OCI-LY1 (cell line): ENCODE measurements at regions not wholly inside any gene's neighbourhood (a gene's known extent, or its start where the extent isn't known, plus 50 kb on each side); places are given as distances from the start of the nearest gene placed in this dataset.

Experiments
- H2AFZ ChIP-seq: fragments of 200-600 bp; sonication (generic), shearing (Covaris generic); 2 replicates; pipeline ENCODE4 v1.6.0; 2014; ENCODE audit warnings: antibody characterized with exemption, mild to moderate bottlenecking, low read length
- H3F3A ChIP-seq: fragments of 200-600 bp; sonication (generic), shearing (Covaris generic); 2 replicates; pipeline ENCODE4 v1.6.0; 2014; ENCODE audit warnings: mild to moderate bottlenecking, antibody characterized with exemption, low read length, moderate library complexity; ENCODE audit not compliant: insufficient read depth
- H3K27ac ChIP-seq: fragments of 200-600 bp; sonication (generic); 2 replicates; pipeline ENCODE4 v1.5.1; 2014; ENCODE audit warnings: low read length, mixed run types, mild to moderate bottlenecking, low read depth; ENCODE audit not compliant: poor library complexity, severe bottlenecking
- H3K27me3 ChIP-seq: fragments of 200-600 bp; sonication (generic); 2 replicates; pipeline ENCODE4 v1.6.0; 2014; ENCODE audit warnings: antibody characterized with exemption, mild to moderate bottlenecking, low read length, moderate library complexity; ENCODE audit not compliant: insufficient read depth
- H3K36me3 ChIP-seq: fragments of 200-600 bp; sonication (generic); 2 replicates; pipeline ENCODE4 v1.6.1; 2014; ENCODE audit warnings: mild to moderate bottlenecking, antibody characterized with exemption, low read length, moderate library complexity, mixed read lengths; ENCODE audit not compliant: insufficient read depth
- H3K4me1 ChIP-seq: fragments of 200-600 bp; sonication (generic); 2 replicates; pipeline ENCODE4 v1.5.1; 2014; ENCODE audit warnings: mild to moderate bottlenecking, low read length, moderate library complexity; ENCODE audit not compliant: insufficient read depth, severe bottlenecking
- H3K4me2 ChIP-seq: fragments of 200-600 bp; sonication (generic), shearing (Covaris generic); 2 replicates; pipeline ENCODE4 v1.6.1; 2014; ENCODE audit warnings: low read length
- H3K4me3 ChIP-seq: fragments of 200-600 bp; sonication (generic); 2 replicates; pipeline ENCODE4 v1.5.1; 2014; ENCODE audit warnings: low read length, low read depth, mild to moderate bottlenecking, mixed read lengths; ENCODE audit not compliant: poor library complexity, severe bottlenecking
- H3K79me2 ChIP-seq: fragments of 200-600 bp; shearing (Covaris generic); 2 replicates; pipeline ENCODE4 v1.6.1; 2016; ENCODE audit warnings: mixed run types, low read length, mixed read lengths; ENCODE audit not compliant: insufficient read depth
- H3K9ac ChIP-seq: fragments of 200-600 bp; sonication (generic), shearing (Covaris generic); 2 replicates; pipeline ENCODE4 v1.6.1; 2014; ENCODE audit warnings: mild to moderate bottlenecking, low read length, mixed read lengths
- H3K9me2 ChIP-seq: fragments of 200-600 bp; sonication (generic), shearing (Covaris generic); 2 replicates; pipeline ENCODE4 v1.6.1; 2014; ENCODE audit warnings: low read depth, mild to moderate bottlenecking, low read length, mixed read lengths
- H3K9me3 ChIP-seq: fragments of 200-600 bp; shearing (Covaris generic); 2 replicates; pipeline ENCODE4 v1.6.1; 2014; ENCODE audit warnings: low read length, mixed read lengths
- H4K20me1 ChIP-seq: fragments of 200-600 bp; sonication (generic), shearing (Covaris generic); 2 replicates; pipeline ENCODE4 v1.6.0; 2016; ENCODE audit warnings: mild to moderate bottlenecking, low read length; ENCODE audit not compliant: insufficient read depth
- CTCF ChIP-seq: fragments of 200-600 bp; sonication (generic), shearing (Covaris generic); IDR thresholded peaks from 2 replicates; pipeline ENCODE4 v1.5.1; 2017; ENCODE audit warnings: mild to moderate bottlenecking, antibody characterized with exemption, low read length, moderate library complexity, mixed read lengths
- EZH2 ChIP-seq: fragments of 200-600 bp; sonication (generic), shearing (Covaris generic); IDR thresholded peaks from 2 replicates; pipeline ENCODE4 v1.8.0; 2017; ENCODE audit warnings: borderline replicate concordance, mixed run types, mild to moderate bottlenecking, antibody characterized with exemption, low read length, moderate library complexity, mixed read lengths

DNA sequence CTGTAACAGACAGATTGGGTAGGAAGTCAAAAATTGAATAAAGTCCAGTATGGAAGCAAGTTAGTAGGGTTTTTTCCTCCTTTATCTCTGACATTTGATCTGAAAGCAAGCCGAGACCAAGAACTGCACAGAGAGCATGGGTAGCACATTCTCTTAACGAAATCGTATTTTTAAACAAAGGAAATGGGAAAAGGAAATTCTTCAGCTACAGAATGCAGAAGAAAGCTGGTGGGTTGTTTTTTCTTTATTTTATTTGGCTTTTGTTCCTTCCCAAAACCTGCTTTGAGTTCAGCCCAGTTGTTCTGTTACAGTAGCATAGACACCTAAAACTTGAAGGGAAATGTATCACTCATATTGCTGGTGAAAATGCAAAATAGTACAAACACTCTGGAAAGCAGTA, 397.0 kb downstream of the GBE1 start:
- Histone ChIP-seq H3K36me3 (no peaks in the 10 kb centered on the region), H3K9ac (no peak overlapping the region), H2AFZ (no peak overlapping the region), H4K20me1 (no peaks in the 10 kb centered on the region), H3K9me3 (no peaks in the 10 kb centered on the region), H3K27me3 (no peaks in the 10 kb centered on the region), H3K9me2 (no peaks in the 10 kb centered on the region), H3K79me2 (no peaks in the 10 kb centered on the region), H3F3A (no peaks in the 10 kb centered on the region), H3K4me1 (no peaks in the 10 kb centered on the region), H3K27ac (no peak overlapping the region), H3K4me3 (no peak overlapping the region), H3K4me2 (no peak overlapping the region)
- TF ChIP-seq EZH2: no peak
- TF ChIP-seq CTCF: no peak

DNA sequence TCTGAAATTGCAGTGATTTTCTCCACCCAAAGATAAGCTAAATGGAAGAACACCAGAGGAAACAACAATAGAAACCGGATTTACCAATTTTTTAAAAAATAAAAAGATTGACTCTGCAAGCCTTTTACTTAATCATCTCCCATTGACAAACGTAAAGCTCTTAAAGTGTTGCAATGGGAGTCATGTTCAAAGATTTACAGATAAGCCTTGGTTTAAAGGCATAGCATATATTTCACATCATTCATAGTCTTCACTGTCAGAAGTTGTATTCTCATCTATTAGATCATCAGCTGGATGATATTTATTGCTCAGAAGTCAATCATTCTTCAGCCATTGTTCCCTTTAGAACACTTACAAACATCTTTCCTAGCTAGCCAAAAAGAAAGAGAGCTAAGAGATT, 397.6 kb downstream of the GBE1 start:
- no peaks in the 10 kb centered on the region for H3K9me3 ChIP-seq
- no peak overlapping the region for H2AFZ ChIP-seq
- H3K4me1 ChIP-seq: no peaks in the 10 kb centered on the region
- H3F3A ChIP-seq: no peaks in the 10 kb centered on the region
- no peaks in the 10 kb centered on the region for H3K27me3 ChIP-seq
- H3K4me3 ChIP-seq: no peak overlapping the region
- no peaks in the 10 kb centered on the region for H4K20me1 ChIP-seq
- H3K4me2 ChIP-seq: no peak overlapping the region
- H3K79me2 ChIP-seq: no peaks in the 10 kb centered on the region
- H3K36me3 ChIP-seq: no peaks in the 10 kb centered on the region
- no peak for TF ChIP-seq CTCF
- no peak for TF ChIP-seq EZH2
- H3K9me2 ChIP-seq: no peaks in the 10 kb centered on the region
- H3K27ac ChIP-seq: no peak overlapping the region
- no peak overlapping the region for H3K9ac ChIP-seq

DNA sequence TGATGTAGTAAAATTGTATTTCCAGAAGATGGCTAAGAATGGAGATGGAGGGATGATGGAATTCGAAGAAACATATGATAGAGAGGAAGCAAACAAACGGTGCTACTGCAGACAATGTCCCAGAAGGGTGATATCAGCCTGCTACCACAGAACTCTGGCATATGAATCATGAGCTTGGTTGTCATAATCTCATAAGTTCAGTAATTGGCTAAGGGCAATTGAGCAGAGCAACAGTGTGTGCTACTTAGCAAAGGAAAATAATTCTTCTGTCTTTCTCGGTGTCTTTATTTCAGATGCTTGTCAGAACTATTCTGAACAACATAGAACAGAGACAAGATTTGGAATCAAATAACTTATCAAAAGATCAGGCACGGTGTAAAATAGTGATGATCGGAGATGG, 407.3 kb downstream of the GBE1 start:
- no peak overlapping the region for H3K4me2 ChIP-seq
- no peak overlapping the region for H3K4me3 ChIP-seq
- no peak overlapping the region for H2AFZ ChIP-seq
- no peak overlapping the region for H3K9ac ChIP-seq
- H3K9me3 ChIP-seq: no peaks in the 10 kb centered on the region
- no peaks in the 10 kb centered on the region for H3K36me3 ChIP-seq
- H3K27me3 ChIP-seq: no peaks in the 10 kb centered on the region
- H3K9me2 ChIP-seq: no peaks in the 10 kb centered on the region
- no peaks in the 10 kb centered on the region for H3F3A ChIP-seq
- H3K4me1 ChIP-seq: no peaks in the 10 kb centered on the region
- TF ChIP-seq CTCF: no peak
- TF ChIP-seq EZH2: no peak
- no peaks in the 10 kb centered on the region for H3K79me2 ChIP-seq
- no peak overlapping the region for H3K27ac ChIP-seq
- no peaks in the 10 kb centered on the region for H4K20me1 ChIP-seq
